NCI-H2081 treated with DMSO at 0.1 percent for 48 hours (cell line): ENCODE measurements at regions not wholly inside any gene's neighbourhood (a gene's known extent, or its start where the extent isn't known, plus 50 kb on each side); places are given as distances from the start of the nearest gene placed in this dataset.

Experiments used
- DNase-seq: peaks from one replicate; lab custom pipeline; 2025; lab: John Stamatoyannopoulos, UW

DNA sequence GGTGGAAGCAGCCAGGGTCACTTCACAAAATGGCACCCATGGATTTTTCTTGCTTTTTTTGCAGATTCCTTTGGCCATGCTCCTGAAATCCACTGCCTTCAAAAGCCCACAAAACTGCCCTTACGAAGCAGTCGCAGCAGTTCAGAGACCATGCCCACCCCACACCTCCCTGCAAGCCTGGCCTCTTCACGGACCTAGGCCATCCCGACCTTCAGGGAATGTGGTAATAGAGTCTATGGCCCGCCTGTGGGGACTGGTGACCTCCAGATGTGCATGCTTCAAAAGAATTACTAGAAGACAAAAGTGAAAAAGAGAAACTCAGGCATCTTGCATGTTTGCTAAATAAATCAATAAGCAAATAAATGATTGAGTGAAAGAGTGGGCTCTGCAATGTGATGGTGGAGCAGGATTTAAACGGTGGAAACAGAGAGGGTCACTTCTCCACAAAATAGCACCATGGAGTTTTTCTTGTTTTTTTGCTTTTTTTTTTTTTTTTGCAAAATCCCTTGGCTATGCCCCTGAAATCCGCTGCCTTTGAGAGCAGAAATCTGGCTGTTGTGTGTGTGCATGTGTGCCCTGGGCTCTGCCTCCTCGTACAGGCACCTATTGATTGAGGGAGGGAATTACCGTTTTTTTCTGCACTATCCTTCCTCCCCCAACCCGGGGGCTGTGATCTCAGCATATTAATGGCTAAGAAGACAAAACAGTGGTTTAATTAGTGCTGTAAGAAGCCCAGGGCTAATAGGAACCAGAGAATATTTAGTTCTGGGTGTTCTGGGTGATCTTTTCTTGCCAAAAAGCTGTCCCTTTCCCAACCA, 107.4 kb downstream of the PXDC1 start:
- DNase-seq = no peak

- DNase-seq = no peak
Measured at GRCh38 chr6:3640868-3641267, 110.6 kb downstream of the PXDC1 start.

- DNase-seq = no peak
Measured at GRCh38 chr6:3638662-3639061, 112.9 kb downstream of the PXDC1 start.

GRCh38 chr6:3636060-3636459, 115.5 kb downstream of the PXDC1 start:
- DNase-seq = no peak

DNA sequence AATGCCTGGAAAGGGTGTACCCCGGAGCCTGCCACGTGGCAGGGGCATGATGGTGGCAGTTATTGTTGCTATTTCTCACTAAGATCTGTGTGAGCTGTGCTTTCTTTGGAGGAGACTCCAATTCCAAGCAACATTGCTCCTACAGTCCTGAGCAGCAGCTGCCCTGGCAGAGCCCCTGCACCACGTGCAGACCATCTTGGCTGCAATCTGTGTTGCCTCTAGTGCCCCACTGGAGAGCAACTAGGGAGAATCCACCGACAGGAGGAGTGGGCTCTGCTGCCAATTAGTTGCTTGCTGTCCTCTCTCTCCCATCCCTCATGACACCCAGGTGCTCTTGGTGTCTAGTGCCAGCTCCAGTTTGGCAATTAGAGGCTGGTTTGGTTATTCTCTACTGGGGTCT, 116.0 kb downstream of the PXDC1 start:
- DNase-seq = no peak

GRCh38 chr6:3634280-3634816, 117.2 kb downstream of the PXDC1 start:
- no peak for DNase-seq

DNA sequence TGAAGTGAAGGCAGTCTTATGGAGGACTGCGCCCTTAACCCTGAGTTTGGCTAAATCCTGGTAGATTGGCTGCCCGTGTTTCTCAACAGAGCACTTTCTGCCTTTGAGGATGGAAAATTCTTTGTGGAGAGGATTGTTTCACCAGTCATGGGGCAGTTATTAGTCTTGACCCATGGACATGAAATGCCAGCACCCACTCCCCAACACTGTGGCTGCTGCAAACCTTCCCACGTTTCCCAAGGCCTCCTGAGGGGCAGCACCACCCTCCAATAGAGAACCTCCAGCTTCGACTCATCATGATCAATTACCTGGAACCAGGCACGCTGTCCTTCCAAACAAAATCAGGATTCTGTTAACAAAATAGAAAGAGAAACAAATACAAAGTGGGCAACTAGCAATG, 117.8 kb downstream of the PXDC1 start:
- DNase-seq = no peak

DNA sequence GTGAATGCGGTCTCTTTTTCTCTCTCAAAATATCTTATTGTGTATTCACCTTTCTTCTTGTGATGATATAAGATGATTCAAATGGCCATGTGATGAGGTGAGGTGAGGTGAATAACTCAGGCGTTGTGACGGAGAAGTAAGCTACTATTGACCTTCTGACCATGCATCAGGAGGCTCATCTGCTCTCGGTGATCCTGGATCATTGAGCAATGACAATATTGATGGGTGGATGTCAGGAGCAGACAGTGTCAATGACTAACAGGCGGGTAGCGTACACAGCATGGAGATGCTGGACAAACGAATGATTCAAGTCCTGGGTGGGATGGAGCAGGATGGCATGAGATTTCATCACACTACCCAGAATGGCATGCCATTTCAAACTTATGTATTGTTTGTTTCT, 119.6 kb downstream of the PXDC1 start:
- DNase-seq = no peak

GRCh38 chr6:3631186-3631585, 120.3 kb downstream of the PXDC1 start:
- no peak for DNase-seq

DNA sequence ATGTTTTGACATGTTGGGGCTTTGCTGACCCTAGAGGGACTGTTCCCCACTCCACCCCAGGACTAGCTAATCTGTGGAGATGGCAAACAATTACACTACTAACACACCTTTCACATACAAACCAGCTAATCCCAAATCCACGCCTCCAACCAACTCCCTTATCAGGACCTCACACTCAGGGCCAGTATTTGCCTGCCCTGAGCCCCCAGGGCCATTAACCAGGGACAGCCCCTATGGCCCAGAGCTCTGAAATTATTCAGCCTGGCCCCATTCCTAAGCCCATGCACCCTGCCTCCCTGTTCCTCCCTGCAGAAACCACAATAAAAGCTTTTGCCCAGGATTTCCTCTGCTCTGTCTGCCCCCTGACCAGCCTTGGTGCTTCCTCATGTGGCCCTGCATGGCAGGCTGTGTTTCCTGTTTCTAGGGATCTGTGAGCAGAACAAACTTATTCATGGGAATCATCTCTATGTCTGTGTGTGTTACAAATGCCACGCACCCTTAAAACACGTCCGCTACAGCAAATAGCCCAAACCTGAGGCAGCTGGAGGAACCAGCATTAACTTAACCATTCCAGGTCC, 121.2 kb downstream of the PXDC1 start:
- DNase-seq = no peak

DNA sequence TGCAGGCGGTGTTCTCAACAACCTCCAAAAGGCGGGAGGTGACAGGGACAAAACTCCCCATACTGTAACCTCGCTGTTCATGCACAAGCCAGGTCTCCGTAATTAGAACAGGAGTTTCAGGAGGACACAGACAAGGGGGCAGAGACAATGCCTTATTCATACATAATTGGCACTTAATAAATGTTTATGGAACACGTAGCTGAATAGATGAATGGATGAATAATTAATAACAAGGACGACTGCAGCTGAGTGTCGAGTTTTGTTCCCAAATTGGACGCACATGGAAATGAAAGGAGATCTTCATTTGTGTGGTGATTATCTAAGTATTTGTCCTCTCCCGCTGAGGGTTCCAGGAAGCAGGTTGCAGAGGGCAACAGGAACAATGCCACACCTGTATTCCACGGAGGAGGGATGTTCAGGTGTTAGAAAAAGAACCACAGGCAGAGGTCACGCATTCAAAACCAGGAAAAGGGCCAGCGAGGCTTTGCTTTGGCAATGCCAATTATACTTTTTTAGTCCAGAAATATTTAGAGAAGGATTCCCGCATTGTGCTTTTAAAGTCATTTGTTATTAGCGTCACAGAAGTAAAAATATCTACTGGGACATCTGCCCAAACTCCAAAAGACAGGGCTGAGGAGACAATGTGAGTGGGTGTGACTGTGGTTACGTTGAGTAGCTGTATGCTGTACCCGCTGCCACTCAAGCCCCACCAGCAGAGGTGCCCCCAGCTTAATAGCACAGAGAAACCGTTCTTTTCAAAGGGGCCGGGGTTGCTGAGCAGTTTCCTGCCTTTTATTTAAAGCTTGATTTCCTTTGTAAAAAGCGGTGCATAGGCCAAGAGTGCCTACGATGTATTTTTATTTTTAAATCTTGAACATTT, 123.3 kb downstream of the PXDC1 start:
- DNase-seq = peak; percentile 35

DNA sequence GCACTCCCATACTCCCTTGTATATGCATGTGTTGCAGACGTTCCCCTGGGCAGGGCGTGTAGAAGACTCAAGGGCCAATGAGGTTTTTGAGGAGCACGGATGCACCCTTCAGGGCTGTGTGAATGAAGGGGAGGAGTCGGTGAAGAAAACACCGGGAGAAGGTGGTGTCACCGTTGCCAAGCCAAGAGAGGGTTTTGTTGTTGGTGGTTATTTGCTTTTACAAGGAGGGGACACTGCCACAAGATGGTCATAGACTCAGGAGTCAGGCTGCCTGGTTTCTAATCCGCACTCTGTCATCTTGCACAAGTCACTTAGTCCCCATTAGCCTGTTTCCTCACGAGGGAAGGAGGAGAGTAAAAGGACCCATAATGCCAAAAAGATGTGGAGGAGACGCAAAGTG, 124.0 kb downstream of the PXDC1 start:
- no peak for DNase-seq

DNA sequence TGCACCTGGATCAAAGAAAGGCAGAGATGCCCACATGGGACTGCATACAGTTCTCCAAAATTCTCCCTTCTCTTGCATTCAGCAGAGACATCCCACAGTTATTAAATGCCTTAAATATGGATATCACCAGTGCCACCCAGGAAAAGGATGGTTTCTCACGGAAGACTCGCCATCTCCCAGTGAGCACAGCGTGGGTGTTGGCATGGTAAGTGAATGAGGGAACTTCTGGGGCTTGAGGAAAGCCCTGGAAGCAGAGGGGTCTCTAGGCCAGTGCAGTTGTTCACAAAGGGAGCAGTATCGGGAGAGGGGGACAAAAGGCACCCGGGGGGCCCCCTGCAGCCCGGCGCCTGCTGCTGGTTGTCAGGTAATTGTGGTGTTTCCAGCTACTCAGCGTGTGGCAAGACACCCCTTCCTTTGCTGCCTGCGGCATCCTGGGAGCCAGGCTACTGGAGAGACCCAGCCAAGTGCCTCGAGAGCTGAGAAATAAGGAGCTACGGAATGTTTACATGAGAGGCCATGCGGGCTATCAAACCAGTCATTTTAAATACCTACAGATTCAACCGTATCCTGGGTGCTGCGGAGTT, 125.4 kb downstream of the PXDC1 start:
- DNase-seq = no peak

DNA sequence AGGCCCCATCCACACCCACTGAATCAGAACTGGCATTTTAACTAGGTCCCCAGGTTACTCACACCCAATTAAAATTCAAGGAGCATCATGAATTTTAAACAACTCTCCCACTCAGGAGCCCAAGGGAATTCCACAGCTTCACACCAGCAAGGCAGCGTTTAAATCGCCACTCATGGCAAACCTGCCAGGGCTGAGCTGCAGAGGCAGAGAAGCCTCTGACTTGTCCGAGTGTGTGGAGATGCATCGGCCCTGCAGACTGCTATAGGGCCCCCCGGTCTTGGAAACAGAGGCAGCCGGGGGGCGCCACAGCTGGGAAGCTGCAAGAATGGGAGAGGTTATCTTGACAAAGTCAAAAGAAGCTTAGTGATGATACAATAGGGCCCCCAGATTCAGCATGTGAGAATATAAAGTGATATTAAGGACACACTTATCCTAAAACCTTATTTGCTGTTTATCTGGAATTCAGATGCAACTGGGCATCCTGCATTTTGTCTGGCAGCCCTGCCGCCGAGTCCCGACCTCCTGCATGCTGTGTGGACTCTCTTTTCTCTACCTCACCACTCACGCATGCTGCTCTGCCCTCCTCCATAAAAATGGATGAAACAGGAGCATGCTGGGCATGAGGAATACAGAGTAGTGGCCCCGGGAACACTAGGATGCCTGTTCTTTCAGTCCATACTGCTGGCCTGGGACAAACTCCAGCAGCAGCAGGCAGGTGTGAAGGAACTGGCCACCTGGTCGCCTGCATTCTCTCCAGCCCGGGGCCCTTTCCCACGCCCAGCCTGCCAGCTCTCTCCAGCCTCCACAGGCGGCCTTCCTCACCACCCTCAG, 126.1 kb downstream of the PXDC1 start:
- DNase-seq = no peak

GRCh38 chr6:3624250-3625136, 127.0 kb downstream of the PXDC1 start:
- DNase-seq = no peak

DNA sequence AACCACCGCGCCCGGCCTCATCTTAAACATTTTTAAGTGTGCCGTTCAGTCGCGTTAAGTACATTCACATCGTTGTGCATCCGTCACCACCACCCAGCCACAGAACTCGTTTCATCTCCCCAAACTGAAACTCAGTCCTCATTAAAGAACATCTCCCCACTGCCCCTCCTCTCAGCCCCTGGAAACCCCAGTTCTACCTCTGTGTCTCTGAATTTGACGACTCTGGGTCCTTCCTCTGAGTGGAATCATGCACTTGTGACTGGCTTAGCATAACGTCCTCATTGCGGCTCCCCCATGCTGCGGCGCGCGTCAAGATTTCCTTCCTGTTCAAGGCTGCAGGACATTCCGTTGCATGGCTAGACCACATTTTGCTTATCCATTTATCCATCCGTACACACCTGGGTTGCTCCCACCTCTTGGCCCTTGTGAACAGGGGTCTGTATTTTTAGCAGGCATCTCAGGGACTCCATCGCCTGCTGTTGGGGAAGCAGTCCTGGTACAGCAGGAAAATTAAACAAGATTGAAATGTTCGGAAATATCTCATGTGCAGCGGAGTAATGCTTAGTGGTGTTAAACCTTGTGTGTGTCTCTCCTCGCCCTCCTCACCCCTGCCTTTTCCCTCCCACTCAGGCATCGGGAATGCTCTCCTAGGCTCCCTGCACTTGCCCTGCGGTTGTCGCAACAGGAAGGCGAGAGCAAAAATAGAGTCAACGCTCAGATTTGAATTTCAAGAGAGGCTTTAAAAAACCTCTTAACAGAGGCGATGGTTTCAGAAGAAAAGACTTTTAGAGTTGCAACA, 127.9 kb downstream of the PXDC1 start:
- DNase-seq = no peak

GRCh38 chr6:3621411-3621810, 130.1 kb downstream of the PXDC1 start:
- no peak for DNase-seq

DNA sequence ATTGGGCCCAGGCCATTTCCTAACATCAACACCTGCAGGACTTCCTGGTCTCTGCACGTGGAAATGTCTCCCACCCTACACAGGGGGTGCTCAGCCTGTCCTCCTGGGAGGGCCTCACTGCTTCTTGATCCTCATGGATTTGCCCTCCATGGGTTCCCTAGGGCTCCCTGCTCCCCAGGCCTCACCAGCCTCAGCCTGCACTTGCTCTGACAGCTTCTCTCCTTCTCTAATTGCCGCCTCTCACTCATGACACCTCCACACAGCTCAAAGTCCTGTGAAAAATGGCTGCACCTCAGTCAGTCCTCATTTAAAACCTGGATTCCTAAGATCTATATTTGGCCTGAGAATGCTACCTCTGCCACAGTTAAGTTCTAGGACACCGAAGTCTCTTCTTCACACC, 130.6 kb downstream of the PXDC1 start:
- no peak for DNase-seq

DNA sequence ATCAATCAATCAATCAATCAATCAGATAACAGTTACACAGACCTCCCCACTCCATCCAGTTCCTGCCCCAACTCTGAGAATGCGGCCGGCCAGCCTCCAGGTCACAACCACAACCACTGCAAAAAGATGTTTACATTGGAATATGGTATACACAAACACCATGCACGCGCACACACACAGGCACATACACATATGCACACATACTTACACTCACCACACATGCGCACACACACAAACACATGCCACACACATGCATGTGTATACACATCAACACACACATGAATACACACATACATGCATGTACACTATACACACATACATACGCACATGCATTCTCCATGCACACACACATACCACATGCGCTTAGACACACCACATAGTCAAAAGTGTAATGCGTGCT, 131.1 kb downstream of the PXDC1 start:
- no peak for DNase-seq
